ENCODE measurements at regions not wholly inside any gene's neighbourhood (a gene's known extent, or its start where the extent isn't known, plus 50 kb on each side); places are given as distances from the start of the nearest gene placed in this dataset.

DNA sequence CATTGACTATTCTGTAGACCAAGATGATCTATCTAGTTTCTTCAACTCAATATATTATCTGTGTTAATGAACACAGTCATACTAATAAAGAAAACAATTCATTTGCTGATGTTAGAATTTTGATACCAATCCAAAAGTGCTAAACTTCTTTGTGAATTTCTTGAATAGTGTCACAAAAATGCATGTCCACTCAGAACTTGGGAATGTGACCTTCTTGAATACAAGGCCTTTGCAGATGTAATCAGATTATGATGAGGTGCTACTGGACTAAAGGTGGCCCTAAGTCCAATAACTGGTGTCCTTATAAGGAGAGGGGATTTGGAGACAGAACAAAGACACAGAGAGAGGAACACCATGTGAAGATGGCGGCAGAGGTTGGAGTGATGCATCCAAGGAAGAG lies 305.8 kb upstream of the ZP4 start:
- no peaks in the 10 kb centered on the region for H3K9me3 Mint-ChIP-seq

More for the DNA sequence above, 305.8 kb upstream of the ZP4 start:
- H3K4me3 Mint-ChIP-seq: no peak overlapping the region
- no CpG with 5 or more reads among the region's 1 CpG for WGBS (ENCODE audit: extremely low coverage, insufficient read length, low lambda C conversion rate)
- DNase-seq: no peak
- TF ChIP-seq, protein P1, sequence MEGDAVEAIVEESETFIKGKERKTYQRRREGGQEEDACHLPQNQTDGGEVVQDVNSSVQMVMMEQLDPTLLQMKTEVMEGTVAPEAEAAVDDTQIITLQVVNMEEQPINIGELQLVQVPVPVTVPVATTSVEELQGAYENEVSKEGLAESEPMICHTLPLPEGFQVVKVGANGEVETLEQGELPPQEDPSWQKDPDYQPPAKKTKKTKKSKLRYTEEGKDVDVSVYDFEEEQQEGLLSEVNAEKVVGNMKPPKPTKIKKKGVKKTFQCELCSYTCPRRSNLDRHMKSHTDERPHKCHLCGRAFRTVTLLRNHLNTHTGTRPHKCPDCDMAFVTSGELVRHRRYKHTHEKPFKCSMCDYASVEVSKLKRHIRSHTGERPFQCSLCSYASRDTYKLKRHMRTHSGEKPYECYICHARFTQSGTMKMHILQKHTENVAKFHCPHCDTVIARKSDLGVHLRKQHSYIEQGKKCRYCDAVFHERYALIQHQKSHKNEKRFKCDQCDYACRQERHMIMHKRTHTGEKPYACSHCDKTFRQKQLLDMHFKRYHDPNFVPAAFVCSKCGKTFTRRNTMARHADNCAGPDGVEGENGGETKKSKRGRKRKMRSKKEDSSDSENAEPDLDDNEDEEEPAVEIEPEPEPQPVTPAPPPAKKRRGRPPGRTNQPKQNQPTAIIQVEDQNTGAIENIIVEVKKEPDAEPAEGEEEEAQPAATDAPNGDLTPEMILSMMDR (conservative IDR thresholded peaks at IDR 0.05): no peak
- H3K4me2 ChIP-seq (ENCODE audit: insufficient read depth, insufficient read length, low read length): no peak overlapping the region
- H4K8ac ChIP-seq (replicated peaks; ENCODE audit: insufficient read length, low read depth, low read length): no peak overlapping the region
- no peak overlapping the region for H2BK5ac ChIP-seq (ENCODE audit: insufficient read length, low read length)
- no peak overlapping the region for H2BK12ac ChIP-seq (ENCODE audit: insufficient read length, low read depth, low read length)
- H3K27ac Mint-ChIP-seq: no peak overlapping the region
- H3K79me2 ChIP-seq (ENCODE audit: insufficient read depth, low read length): no peaks in the 10 kb centered on the region
- H3K4me1 Mint-ChIP-seq: peaks cover 12 to 15% of the 10 kb centered on the region in 2 experiments
- H3K4ac ChIP-seq (ENCODE audit: low read depth, low read length): no peak overlapping the region
- H3T11ph ChIP-seq (ENCODE audit: low read length): no peak overlapping the region
- no peak overlapping the region for H3K18ac ChIP-seq (ENCODE audit: insufficient read length, low read depth, low read length)
- H3K27me3 ChIP-seq (ENCODE audit: insufficient read depth, low read length): no peaks in the 10 kb centered on the region
- H3K56ac ChIP-seq (ENCODE audit: insufficient read length, low read depth, low read length): no peak overlapping the region
- H3K9ac ChIP-seq (ENCODE audit: extremely low read depth, insufficient read length, low read length): no peak overlapping the region
- no peaks in the 10 kb centered on the region for H3K36me3 Mint-ChIP-seq (ENCODE audit: insufficient read depth in 1 of 3, low read depth in 3 of 3)
- no peak overlapping the region for H2BK120ac ChIP-seq (ENCODE audit: low read depth, low read length, poor library complexity, severe bottlenecking)
- H3K27ac ChIP-seq (ENCODE audit: insufficient read length, low read depth, low read length): no peak overlapping the region
- H3K27me3 Mint-ChIP-seq (ENCODE audit: low read depth): no peaks in the 10 kb centered on the region; the same call in 1 of the 2 replicates
- no peaks in the 10 kb centered on the region for H3K23me2 ChIP-seq (ENCODE audit: insufficient read length, low read depth, low read length, poor library complexity, severe bottlenecking)
- H4K91ac ChIP-seq (ENCODE audit: insufficient read length, low read depth, low read length): no peak overlapping the region
- H2AFZ ChIP-seq (ENCODE audit: low read length): no peak overlapping the region
- H3K4me1 ChIP-seq (ENCODE audit: insufficient read depth, low read length): no peaks in the 10 kb centered on the region
- no peak overlapping the region for H2BK20ac ChIP-seq (ENCODE audit: low read depth, low read length, poor library complexity, severe bottlenecking)
- H3K23ac ChIP-seq (ENCODE audit: insufficient read length, low read depth, low read length): no peak overlapping the region
- H3K14ac ChIP-seq (ENCODE audit: insufficient read depth, low read length): no peak overlapping the region
- no peaks in the 10 kb centered on the region for H3K79me1 ChIP-seq (ENCODE audit: insufficient read depth, low read depth, low read length, poor library complexity, severe bottlenecking)
- no peak overlapping the region for H4K5ac ChIP-seq (ENCODE audit: insufficient read length, low read depth, low read length)
- no peak overlapping the region for H2AK5ac ChIP-seq (ENCODE audit: insufficient read length, low read length)
- no peaks in the 10 kb centered on the region for H3K9me3 ChIP-seq (ENCODE audit: control insufficient read depth, low read depth, low read length)
- no peak overlapping the region for H2BK15ac ChIP-seq (ENCODE audit: low read depth, low read length)
- no peaks in the 10 kb centered on the region for H4K20me1 ChIP-seq (ENCODE audit: control insufficient read depth, insufficient read depth, insufficient read length)
